HG03039 (cell line): ENCODE measurements at regions not wholly inside any gene's neighbourhood (a gene's known extent, or its start where the extent isn't known, plus 50 kb on each side); places are given as distances from the start of the nearest gene placed in this dataset.
"Not testable (repeated sequence)": the region's sequence is repeated elsewhere in the genome, so short reads cannot be mapped to it uniquely, and the experiment has no call there.

Experiments used
- ATAC-seq: cut with Tn5 transposase; IDR thresholded peaks from one replicate; pipeline ENCODE4 v1.9.1; 2021; ENCODE audit warnings: mild to moderate bottlenecking, moderate library complexity; ENCODE audit not compliant: unreplicated experiment

GRCh38 chr6:163702736-163703135 lies 288.2 kb downstream of the QKI start:
- no peak for ATAC-seq

DNA sequence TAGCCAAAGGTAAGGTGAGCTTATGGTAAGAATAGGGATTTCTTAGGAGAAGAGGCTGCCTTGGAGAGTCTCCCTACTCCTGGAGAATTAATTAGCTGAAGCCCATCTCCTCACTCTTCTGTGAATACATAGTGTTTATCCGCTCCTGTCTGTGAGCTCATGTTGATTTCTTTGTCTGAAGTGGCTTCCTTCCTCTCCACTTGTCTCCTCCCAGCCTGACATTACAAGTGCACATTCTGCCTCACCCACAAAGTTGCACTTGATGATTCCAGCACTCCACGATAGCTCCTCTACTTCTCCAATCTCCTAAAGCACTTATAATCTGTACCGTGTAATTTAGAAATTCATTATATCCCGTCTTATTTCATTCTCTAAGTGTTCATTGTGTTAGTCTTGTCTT lies 287.2 kb downstream of the QKI start:
- ATAC-seq, result no peak

GRCh38 chr6:163698086-163698485 lies 283.6 kb downstream of the QKI start:
- no peak for ATAC-seq

DNA sequence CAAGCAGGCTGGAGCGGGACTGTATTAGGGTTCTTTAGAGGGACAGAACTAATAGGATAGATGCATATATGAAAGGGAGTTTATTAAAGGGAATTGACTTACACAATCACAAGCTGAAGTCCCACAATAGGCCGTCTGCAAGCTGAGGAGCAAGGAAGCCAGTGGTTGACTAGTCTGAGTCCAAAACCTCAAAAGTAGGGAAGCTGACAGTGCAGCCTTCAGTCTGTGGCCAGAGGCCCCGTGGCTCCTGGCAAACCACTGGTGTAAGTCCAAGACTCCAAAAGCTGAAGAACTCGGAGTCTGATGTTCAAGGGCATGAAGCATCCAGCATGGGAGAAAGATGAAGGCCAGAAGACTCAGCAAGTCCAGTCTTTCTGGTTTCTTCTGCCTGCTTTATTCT lies 281.8 kb downstream of the QKI start:
- not testable (repeated sequence) for ATAC-seq

DNA sequence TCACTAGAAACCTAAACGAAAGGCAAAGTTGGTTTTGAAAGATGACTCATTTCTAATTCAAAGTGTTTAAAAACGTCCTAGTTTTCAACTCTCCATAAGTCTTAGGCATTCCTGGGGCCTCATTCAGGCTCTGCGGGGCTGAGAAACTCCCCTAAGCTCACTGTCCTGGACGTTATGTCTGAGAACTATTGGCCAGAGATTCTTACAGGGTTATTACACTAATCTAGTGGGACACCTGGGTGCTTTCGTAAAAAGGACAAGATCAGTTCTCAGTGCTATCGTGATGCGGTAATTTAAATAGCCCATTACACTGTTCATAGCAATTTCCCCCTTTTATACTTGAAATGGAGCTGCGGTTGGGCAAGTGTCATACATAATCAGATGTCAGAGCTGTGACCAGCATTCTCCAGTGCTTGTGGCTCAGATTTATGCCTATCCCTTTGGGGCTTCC lies 280.9 kb downstream of the QKI start:
- no peak for ATAC-seq

- no peak for ATAC-seq
Observed at GRCh38 chr6:163694988-163695398, 280.5 kb downstream of the QKI start.

GRCh38 chr6:163694072-163694471 lies 279.6 kb downstream of the QKI start:
- ATAC-seq, result no peak

DNA sequence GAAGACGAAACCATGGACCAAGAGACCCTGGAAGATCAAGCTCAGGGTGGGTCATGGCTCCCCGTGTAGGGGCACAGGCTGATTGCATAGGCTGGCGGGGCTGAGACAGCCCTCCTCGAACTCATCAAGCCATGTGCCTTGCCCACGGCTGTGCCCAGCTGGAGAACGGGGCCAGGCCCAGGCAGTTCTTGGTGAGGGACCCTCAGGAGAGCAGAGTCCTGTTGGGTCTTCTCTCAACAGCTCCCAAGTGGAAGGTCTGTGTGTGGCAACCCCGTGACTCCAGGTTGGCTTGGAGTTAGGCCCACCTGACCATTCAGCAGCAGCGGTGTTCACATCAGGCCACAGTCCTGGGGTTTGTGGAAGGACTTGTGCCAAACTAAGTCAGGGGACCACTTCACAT lies 276.5 kb downstream of the QKI start:
- no peak for ATAC-seq

- ATAC-seq, result no peak
Observed at GRCh38 chr6:163688739-163689362, 274.3 kb downstream of the QKI start.

DNA sequence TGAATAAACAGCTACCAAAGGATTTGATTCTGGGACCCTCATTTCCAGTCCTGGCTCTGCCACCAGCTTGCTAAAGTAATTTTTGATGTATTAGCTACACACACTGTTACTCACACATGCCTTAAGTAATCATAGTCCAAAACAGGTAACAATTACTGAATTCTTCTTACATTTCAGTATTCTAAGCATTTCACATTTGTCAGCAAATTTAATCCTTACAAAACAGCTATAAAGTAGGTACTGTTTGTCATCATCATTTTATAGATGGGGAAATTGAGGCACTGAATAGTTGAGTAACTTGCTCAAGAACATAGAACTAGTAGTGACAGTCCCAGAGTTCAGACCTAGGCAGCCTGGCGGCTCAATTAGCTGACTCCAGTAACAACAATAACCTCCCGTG lies 272.6 kb downstream of the QKI start:
- ATAC-seq, result no peak

DNA sequence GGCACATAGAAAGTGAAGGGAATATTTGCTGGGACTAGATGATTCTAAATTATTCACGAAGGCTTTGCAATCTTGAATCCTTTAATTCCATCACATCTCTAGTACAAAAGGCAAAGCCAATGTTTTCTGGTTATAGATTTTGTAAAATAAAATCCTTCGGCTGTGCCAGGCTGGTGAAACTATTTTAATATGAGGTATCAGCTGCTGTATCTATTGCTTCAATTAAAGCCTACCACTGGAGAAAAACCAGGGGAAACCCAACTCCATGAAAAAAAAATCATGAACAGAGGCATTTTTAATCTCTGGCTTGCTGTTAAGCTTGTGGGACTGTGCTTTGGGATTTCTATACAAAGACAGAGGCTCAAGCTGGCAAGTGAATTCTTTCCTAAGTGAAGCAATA lies 271.8 kb downstream of the QKI start:
- ATAC-seq, result no peak

- no peak for ATAC-seq
Observed at GRCh38 chr6:163683105-163683622, 268.6 kb downstream of the QKI start.

DNA sequence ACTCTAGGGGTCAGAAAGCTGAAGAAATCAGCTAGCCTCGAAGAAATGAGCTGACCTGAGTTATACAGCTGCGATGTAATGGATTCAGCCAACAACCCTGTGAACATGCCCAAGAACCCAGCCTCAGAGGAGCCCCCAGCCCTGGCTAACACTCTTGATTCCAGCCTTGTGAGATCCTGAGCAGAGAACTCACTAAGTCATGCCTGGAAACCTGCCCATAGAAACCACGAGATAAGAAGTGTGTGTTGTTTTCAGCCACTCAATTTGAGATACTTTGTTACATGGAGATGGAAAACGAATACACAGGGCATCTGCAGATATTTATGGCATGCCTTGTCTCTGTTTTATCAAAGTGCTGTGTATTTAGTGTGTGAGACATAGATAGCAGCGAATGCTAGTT lies 265.2 kb downstream of the QKI start:
- no peak for ATAC-seq

- ATAC-seq, result no peak
Observed at GRCh38 chr6:163679012-163679660, 264.6 kb downstream of the QKI start.

GRCh38 chr6:163675611-163676010 lies 261.1 kb downstream of the QKI start:
- no peak for ATAC-seq

DNA sequence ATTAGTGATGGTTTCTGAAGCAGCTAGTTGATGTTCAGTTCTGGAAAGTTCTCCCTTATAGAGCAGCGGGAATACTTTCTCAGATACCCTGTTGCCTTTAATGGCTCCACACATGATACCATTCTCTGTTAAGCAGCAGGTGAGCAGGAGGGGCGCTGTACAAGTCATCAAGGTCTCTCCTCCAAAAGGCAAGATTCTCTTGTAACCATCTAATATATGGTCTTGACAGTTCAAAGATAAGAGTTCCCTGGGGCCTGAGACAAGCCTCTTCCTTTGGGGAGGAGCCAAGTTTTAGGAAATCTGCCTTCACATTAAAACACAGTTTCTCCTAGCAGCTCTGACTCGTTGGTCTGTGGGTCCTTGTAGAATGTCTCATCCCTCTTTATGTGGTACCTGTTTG lies 258.2 kb downstream of the QKI start:
- no peak for ATAC-seq

- ATAC-seq, result no peak
Observed at GRCh38 chr6:163671791-163672190, 257.3 kb downstream of the QKI start.

- no peak for ATAC-seq
Observed at GRCh38 chr6:163671355-163671754, 256.8 kb downstream of the QKI start.

GRCh38 chr6:163670336-163670735 lies 255.8 kb downstream of the QKI start:
- no peak for ATAC-seq

DNA sequence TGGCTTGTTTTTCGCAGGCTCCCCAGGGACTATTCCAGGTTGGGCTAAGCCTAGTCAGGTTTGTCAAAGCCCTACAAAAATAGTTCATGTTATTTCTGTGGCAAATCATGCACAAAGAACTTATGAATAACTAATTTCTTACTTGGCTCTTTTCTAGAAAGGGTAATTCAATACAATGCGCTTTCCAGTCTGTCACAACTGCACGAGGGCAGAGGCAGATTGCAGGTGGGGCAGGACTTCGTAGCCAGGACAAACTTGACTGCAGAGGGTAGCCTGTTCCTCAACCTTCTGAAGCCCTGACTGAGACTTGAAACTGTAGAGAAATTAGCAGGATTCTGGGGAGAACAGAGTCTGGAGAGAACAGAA lies 253.5 kb downstream of the QKI start:
- peak; percentile 42 for ATAC-seq

DNA sequence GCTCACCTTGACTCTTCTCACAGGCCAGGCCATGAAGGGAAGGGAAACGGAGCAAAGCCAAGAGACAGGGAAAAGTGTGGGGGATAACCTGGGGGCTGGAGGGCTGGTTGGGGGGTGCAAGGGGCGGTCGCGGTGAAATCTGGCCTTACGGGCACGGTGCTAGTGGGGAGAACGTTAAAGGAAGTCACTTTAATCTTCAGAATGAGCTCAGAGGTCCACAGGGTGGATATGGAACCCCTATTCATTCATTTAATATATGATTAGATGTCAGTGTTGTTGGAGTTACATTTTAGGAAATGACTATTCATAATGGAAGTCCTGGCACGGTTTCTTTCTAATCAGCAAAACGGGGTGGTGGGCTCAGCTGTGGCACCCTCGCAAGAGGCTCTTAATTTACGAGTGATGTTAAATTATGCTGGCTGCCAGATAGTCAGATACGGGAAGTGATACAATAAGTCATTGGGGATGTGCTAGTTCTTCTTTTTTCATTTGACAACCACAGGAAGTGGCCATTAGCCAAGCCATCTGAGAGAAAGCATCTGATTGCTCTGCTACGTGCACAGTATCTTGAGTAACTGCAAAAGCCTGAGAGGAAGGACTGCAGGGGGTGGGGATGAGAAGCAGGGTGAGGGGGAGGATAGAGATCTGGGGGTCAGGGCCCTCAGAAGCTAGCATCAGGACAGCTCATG lies 253.0 kb downstream of the QKI start:
- peak; percentile 92 for ATAC-seq

DNA sequence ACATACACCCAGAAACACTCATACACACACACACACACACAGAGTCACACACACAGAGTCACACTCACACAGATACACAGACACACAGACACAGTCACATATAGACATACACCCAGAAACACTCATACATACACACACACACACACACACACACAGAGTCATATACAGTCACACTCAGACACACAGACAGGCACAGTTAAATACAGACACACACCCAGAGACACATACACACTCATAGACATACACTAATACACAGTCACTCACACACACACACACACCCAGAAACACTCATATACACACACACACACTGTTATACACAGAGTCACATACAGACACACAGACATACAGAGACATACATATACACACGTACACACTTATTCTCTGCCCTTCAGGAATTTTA lies 250.9 kb downstream of the QKI start:
- no peak for ATAC-seq
